Mammary epithelial cell (primary cell): ENCODE measurements at regions not wholly inside any gene's neighbourhood (a gene's known extent, or its start where the extent isn't known, plus 50 kb on each side); places are given as distances from the start of the nearest gene placed in this dataset.

ENCODE experiments used
- CTCF ChIP-seq, 2 donors: IDR thresholded peaks in 1 of 2; conservative IDR thresholded peaks in 1 of 2; 2 replicates each; pipeline ENCODE4 v1.5.1; 2011 to 2012; ENCODE audit warnings: inconsistent platforms in 2 of 2, low read length in 2 of 2, mild to moderate bottlenecking in 2 of 2, control low read depth in 1 of 2, low read depth in 1 of 2; ENCODE audit not compliant: insufficient read depth in 1 of 2; ENCODE audit errors: extremely low read depth in 1 of 2
- EZH2 ChIP-seq: IDR thresholded peaks from 2 replicates; pipeline ENCODE4 v1.6.1; 2012; ENCODE audit warnings: low read length, inconsistent platforms, borderline replicate concordance

- TF ChIP-seq CTCF (conservative IDR thresholded peaks at IDR 0.05 in 1 of 2, IDR thresholded peaks at IDR 0.05 in 1 of 2; ENCODE audit: extremely low read depth in 1 of 2, insufficient read depth in 1 of 2, low read depth in 1 of 2, low read length in 2 of 2) (no peak), EZH2 (no peak)
Measured at GRCh38 chr4:14888790-14889572, 113.3 kb upstream of the CPEB2 start.
